HG02852 (cell line): ENCODE measurements at regions not wholly inside any gene's neighbourhood (a gene's known extent, or its start where the extent isn't known, plus 50 kb on each side); places are given as distances from the start of the nearest gene placed in this dataset.
"Not testable (repeated sequence)": the region's sequence is repeated elsewhere in the genome, so short reads cannot be mapped to it uniquely, and the experiment has no call there.

Source experiments
- ATAC-seq: cut with Tn5 transposase; IDR thresholded peaks from one replicate; pipeline ENCODE4 v1.9.1; 2021; ENCODE audit warnings: mild to moderate bottlenecking, moderate library complexity; ENCODE audit not compliant: unreplicated experiment

- no peak for ATAC-seq
These were observed 228.4 kb upstream of the RSPO3 start for GRCh38 chr6:126890055-126890454.

GRCh38 chr6:126891158-126891557 lies 227.3 kb upstream of the RSPO3 start:
- no peak for ATAC-seq

GRCh38 chr6:126892869-126893268 lies 225.6 kb upstream of the RSPO3 start:
- not testable (repeated sequence) for ATAC-seq

- no peak for ATAC-seq
These were observed 220.7 kb upstream of the RSPO3 start for GRCh38 chr6:126897758-126898157.

GRCh38 chr6:126904176-126904575 lies 214.3 kb upstream of the RSPO3 start:
- no peak for ATAC-seq

- ATAC-seq, result no peak
These were observed 212.6 kb upstream of the RSPO3 start for GRCh38 chr6:126905917-126906316.

GRCh38 chr6:126907312-126907711 lies 211.2 kb upstream of the RSPO3 start:
- ATAC-seq, result no peak

GRCh38 chr6:126907996-126908395 lies 210.5 kb upstream of the RSPO3 start:
- no peak for ATAC-seq

- ATAC-seq, result no peak
These were observed 209.0 kb upstream of the RSPO3 start for GRCh38 chr6:126909493-126909892.

GRCh38 chr6:126913651-126914050 lies 204.8 kb upstream of the RSPO3 start:
- no peak for ATAC-seq

GRCh38 chr6:126914172-126914571 lies 204.3 kb upstream of the RSPO3 start:
- no peak for ATAC-seq

GRCh38 chr6:126914801-126915200 lies 203.7 kb upstream of the RSPO3 start:
- no peak for ATAC-seq

GRCh38 chr6:126919947-126920346 lies 198.5 kb upstream of the RSPO3 start:
- no peak for ATAC-seq

GRCh38 chr6:126923807-126924206 lies 194.7 kb upstream of the RSPO3 start:
- ATAC-seq, result no peak

GRCh38 chr6:126926926-126927325 lies 191.5 kb upstream of the RSPO3 start:
- ATAC-seq, result no peak

- ATAC-seq, result no peak
These were observed 190.6 kb upstream of the RSPO3 start for GRCh38 chr6:126927841-126928240.

GRCh38 chr6:126937426-126937825 lies 181.0 kb upstream of the RSPO3 start:
- no peak for ATAC-seq

GRCh38 chr6:126939784-126940183 lies 178.7 kb upstream of the RSPO3 start:
- no peak for ATAC-seq

GRCh38 chr6:126941751-126942150 lies 176.7 kb upstream of the RSPO3 start:
- no peak for ATAC-seq

GRCh38 chr6:126944512-126944911 lies 174.0 kb upstream of the RSPO3 start:
- ATAC-seq, result no peak

- no peak for ATAC-seq
These were observed 173.3 kb upstream of the RSPO3 start for GRCh38 chr6:126945150-126945685.

GRCh38 chr6:126945812-126946360 lies 172.6 kb upstream of the RSPO3 start:
- ATAC-seq, result no peak

GRCh38 chr6:126947070-126947469 lies 171.4 kb upstream of the RSPO3 start:
- ATAC-seq, result no peak
